GM18870 (cell line): ENCODE measurements at regions not wholly inside any gene's neighbourhood (a gene's known extent, or its start where the extent isn't known, plus 50 kb on each side); places are given as distances from the start of the nearest gene placed in this dataset.
"Not testable (repeated sequence)": the region's sequence is repeated elsewhere in the genome, so short reads cannot be mapped to it uniquely, and the experiment has no call there.

Experiments used
- ATAC-seq: cut with Tn5 transposase; IDR thresholded peaks from one replicate; pipeline ENCODE4 v1.9.1; 2021; ENCODE audit warnings: moderate library complexity; ENCODE audit not compliant: unreplicated experiment

- no peak for ATAC-seq
Observed at GRCh38 chr4:111359602-111360001, 736.7 kb upstream of the PITX2 start.

- no peak for ATAC-seq
Observed at GRCh38 chr4:111360906-111361305, 738.0 kb upstream of the PITX2 start.

DNA sequence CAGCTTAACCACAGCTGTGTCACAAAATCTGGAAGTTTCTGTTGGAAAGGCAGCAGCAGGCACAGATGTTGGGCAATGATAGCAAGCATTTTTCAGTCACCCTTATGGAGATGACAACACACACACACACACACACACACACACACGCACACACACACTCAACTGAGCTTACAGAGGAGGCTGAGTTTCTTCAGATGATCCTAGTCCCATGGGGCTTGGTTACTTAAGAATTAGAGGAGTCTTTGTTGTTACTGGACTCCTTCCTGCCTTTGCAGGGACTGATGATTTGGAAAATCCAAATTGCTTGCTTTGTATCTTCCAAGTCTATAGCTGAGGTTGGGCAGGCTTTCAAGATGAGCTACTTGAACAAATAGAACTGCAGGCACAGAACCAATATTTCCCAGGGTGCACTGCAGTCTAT lies 740.1 kb upstream of the PITX2 start:
- ATAC-seq: no peak

DNA sequence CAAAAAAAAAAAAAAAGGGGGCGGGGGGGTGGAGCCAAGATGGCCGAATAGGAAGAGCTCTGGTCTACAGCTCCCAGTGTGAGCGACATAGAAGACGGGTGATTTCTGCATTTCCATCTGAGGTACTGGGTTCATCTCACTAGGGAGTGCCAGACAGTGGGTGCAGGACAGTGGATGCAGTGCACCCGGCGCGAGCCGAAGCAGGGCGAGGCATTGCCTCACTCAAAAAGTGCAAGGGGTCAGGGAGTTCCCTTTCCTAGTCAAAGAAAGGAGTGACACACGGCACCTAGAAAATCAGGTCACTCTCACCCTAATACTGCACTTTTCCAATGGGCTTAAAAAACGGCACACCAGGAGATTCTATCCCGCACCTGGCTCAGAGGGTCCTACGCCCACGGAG lies 755.0 kb upstream of the PITX2 start:
- ATAC-seq: not testable (repeated sequence)

DNA sequence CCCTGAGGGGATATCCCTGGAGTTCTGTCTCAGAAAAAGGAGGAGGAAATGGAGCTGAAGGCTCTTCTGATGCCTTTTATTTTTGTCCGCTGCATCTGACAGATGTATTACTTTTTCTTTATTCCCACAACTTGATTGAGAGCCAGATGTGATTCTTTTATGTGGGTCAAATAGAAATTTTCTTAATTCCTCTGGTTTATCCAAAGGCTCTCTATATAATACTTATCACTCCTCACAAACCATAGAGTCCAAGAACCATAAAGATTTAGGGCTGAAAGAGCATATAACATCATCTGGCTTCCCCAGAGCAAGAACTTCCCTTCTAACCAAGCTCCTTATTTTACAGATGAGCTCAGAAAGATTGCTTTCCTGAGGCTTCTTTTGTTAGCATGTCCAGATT lies 756.7 kb upstream of the FAM241A start:
- ATAC-seq: no peak

DNA sequence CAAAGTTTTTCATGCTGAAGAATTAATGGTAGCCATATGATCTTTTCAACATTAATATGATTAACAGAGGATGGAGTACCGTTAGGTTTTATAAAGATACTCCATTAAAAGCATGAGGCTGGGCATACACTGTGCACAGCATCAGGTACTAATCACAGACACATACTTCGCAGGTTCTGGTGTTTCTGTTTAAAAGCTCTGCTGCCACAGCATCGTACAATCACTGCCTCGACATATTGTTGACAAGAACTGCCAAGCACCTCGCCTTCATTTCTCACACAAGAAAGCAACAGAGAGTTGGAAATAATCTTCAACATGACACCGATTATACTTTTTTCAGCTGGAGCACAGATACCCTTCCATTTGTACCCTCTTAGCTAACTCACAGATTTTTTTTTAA lies 753.4 kb upstream of the FAM241A start:
- ATAC-seq: no peak

DNA sequence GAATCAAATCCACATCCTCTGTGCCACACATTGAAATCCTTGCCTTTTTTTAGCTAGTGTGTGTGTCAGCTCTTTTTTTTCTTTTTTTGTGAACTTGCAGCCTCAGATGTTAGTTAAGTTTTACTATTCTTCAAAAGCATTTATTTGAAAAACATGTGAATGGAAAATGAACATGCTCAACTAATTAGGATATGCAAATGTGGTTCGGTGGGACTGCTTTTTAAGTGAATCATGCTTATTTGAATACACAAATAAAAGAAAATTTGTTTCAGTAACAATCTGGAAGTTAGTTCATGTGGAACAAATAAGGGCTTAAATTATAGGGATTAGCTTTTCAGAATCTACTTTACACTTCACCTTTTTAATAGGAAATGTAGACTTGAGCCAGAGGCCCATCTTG lies 751.5 kb upstream of the FAM241A start:
- ATAC-seq: no peak

- no peak for ATAC-seq
Observed at GRCh38 chr4:111398906-111399330, 746.3 kb upstream of the FAM241A start.

- ATAC-seq: no peak
Observed at GRCh38 chr4:111399623-111400022, 745.6 kb upstream of the FAM241A start.

GRCh38 chr4:111400741-111401140 lies 744.5 kb upstream of the FAM241A start:
- ATAC-seq: no peak

GRCh38 chr4:111404673-111405072 lies 740.6 kb upstream of the FAM241A start:
- ATAC-seq: no peak

DNA sequence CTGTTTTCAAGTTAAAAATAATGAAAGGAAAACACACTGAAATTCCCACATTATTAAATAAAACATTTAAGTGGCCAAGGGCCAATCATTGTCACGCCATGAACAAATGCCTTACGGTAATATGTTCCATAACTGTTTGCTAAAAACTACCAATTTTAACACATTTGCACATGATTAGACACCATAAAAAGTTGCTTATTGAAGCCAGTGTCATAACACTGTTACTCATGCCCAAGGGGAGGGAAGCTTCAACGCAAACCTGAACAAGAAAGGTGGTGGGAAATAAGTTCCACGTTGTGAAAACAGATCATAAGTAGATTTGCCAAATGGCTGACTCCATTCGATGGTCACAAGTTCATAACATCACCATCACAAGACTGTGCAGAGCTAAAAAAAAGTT lies 739.3 kb upstream of the FAM241A start:
- ATAC-seq: no peak

GRCh38 chr4:111410571-111410970 lies 734.7 kb upstream of the FAM241A start:
- ATAC-seq: no peak

DNA sequence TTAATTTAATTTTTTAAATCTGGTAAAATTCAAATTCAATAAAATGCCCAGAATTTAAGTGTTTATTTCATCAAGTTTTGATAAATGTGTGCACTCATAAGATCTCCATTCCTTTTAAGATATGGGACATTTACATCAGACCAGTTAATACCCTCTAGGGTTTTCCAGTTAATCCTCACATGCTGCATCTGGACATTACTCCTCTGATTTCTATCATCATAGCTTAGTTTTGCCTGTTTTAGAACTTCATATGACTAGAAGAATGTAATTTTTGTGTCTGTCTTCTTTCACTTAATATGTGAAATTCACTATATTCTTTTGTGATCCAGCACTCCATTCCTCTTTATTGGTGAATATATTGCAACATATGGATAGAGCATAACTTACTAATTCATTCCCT lies 727.7 kb upstream of the FAM241A start:
- no peak for ATAC-seq

- no peak for ATAC-seq
Observed at GRCh38 chr4:111433441-111433840, 711.8 kb upstream of the FAM241A start.

- no peak for ATAC-seq
Observed at GRCh38 chr4:111434586-111434985, 710.7 kb upstream of the FAM241A start.

DNA sequence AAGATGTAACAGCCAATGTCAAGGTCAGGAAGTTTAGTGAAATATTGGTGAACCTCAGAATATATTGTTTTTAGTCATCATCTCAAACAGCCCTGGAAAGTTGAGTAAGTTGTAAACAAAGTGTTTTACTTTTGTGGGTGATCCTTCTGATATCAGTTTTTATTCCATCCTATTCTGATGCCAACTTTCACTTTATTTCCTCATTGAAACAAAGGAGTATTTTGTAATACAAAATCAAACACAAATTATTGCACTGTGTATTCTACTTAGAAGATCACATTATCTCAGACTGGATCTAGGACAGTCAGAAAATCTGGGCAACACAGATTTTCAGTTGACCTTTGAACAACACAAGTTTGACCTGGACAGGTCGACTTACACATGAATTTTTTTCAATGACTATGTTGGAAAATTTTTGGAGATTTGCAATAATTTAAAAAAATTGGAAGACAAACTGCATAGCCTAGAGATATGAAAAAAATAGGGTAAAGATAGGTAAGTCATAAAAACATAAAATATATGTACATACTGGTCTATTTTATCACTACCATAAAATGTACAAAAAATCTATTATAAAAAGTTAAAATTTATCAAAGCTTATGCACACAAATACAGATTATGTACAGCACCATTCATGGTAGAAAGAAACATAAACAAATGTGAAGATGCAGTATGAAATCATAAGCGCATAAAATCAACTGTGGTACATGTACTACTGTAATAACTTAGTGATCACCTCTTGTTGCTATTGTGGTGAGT lies 709.1 kb upstream of the FAM241A start:
- ATAC-seq: no peak

DNA sequence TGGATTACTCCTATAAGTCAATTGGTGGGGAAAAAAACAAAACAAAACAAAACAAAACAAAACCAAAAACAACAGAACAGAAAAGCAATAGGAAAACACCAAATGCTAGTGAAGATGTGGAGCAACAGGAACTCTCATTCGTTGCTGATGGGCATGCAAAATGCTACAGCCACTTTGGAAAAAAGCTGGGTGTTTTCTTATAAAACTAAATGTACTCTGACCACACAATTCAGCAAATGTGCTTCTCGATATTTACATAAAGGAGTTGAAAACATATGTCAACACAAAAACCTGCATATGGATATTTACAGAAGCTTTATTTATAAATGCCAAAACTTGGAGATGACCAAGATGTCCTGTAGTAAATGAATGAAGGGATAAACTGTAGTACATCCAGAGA lies 703.6 kb upstream of the FAM241A start:
- ATAC-seq: no peak

DNA sequence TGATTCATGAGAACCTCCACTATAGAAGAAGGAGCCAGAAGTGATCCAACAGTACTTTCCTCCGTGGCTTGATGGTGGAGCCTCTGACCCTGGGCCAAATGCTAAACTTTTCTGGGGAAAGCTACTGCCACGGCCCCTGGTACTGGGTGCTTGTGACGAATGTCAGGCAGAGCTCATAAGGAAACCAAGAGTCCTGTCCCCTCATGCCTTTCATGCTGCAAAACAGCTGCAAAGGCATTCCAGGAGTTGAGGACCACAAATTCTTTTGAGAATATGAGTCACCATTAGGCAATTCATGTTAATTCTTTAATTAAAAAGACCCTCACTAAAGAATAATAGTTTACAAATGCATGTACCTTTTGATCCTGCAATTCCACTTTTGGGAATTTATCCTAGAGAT lies 700.4 kb upstream of the FAM241A start:
- not testable (repeated sequence) for ATAC-seq

DNA sequence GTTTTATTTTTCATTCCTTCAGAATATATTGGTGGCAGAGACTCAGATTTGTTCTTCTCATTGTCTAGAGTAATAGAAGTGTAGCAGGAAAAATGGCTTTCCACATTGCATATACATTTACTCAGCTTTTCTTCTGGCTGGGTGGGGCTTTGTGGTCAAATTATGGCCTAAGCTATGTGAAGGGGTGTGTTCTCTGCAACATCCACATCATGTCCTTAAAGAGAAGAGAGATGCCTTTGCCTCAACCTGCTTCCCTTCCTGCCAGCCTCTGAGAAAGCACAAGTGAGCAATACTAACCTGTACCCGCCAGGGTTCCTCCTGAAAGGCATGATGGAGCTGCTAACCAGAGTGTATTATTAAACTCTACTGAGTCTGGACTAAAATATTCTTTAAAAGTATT lies 695.6 kb upstream of the FAM241A start:
- ATAC-seq: no peak

DNA sequence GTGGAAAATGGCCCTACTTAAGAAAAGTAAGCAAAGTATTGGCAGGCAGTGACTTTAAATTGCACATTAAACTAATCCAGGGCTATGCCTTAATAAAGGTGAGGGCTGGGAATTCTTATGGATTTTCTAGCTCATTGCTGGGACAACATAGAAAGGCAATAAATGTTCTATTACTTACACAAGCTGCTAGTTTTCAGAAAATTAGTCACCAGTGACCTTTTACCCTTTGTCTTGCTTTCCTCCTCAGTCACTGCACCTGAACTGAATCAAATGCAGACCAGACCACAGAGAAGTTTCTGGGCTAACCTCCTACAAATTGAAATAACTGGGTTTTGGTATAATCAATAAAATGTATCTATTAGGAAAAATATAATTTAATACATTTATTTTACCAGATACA lies 694.4 kb upstream of the FAM241A start:
- peak; percentile 47 for ATAC-seq

DNA sequence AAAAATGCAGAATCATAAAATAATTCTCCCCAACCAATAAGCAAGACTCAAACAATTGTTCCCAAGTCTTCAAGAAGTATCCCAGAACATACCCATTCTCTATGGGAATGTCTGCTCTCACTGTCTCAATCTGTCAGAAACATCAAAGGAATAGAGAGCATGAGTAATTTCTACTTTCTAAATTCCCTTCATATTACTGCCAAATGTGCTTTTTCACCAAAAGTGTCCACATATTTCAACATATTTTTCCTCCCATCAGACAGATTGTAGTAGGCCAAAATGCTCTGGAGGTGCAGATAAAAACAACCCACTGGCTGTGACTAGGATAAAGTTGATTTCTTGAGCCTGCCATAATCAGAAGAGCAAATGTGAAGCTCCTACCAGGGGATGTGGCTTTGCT lies 692.0 kb upstream of the FAM241A start:
- no peak for ATAC-seq

- ATAC-seq: no peak
Observed at GRCh38 chr4:111454961-111455360, 690.3 kb upstream of the FAM241A start.
